ENCODE measurements at regions not wholly inside any gene's neighbourhood (a gene's known extent, or its start where the extent isn't known, plus 50 kb on each side); places are given as distances from the start of the nearest gene placed in this dataset.
A peak's percentile ranks its signal among the peaks of the same experiment; 100 is the strongest.

- Mint-ChIP-seq H3K27ac (no peak overlapping the region), H3K4me3 (no peak overlapping the region), H3K36me3 (no peaks in the 10 kb centered on the region), H3K4me1 (no peaks in the 10 kb centered on the region), H3K27me3 (peaks cover 30% of the 10 kb centered on the region), H3K9me3 (no peaks in the 10 kb centered on the region)
- ATAC-seq, result peak; percentile 64
Measured at GRCh38 chr12:45655186-45655585, 74.3 kb upstream of the ARID2 start.

GRCh38 chr12:45655743-45656142 lies 73.8 kb upstream of the ARID2 start:
- no peaks in the 10 kb centered on the region for H3K36me3 Mint-ChIP-seq
- no peaks in the 10 kb centered on the region for H3K4me1 Mint-ChIP-seq
- peaks cover 25% of the 10 kb centered on the region for H3K27me3 Mint-ChIP-seq
- H3K27ac Mint-ChIP-seq, result no peak overlapping the region
- no peak overlapping the region for H3K4me3 Mint-ChIP-seq
- no peaks in the 10 kb centered on the region for H3K9me3 Mint-ChIP-seq
- no peak for ATAC-seq

GRCh38 chr12:45658020-45658419 lies 71.5 kb upstream of the ARID2 start:
- ATAC-seq, result no peak
- Mint-ChIP-seq H3K4me1 (no peaks in the 10 kb centered on the region), H3K36me3 (no peaks in the 10 kb centered on the region), H3K4me3 (no peak overlapping the region), H3K27me3 (peaks cover 23% of the 10 kb centered on the region), H3K27ac (no peak overlapping the region), H3K9me3 (no peaks in the 10 kb centered on the region)

- no peaks in the 10 kb centered on the region for H3K4me1 Mint-ChIP-seq
- ATAC-seq, result no peak
- no peaks in the 10 kb centered on the region for H3K9me3 Mint-ChIP-seq
- H3K27ac Mint-ChIP-seq, result no peak overlapping the region
- peaks cover 23% of the 10 kb centered on the region for H3K27me3 Mint-ChIP-seq
- no peak overlapping the region for H3K4me3 Mint-ChIP-seq
- no peaks in the 10 kb centered on the region for H3K36me3 Mint-ChIP-seq
Measured at GRCh38 chr12:45660330-45660729, 69.2 kb upstream of the ARID2 start.

GRCh38 chr12:45663455-45663854 lies 66.1 kb upstream of the ARID2 start:
- no peaks in the 10 kb centered on the region for H3K36me3 Mint-ChIP-seq
- peaks cover under 1% of the 10 kb centered on the region for H3K4me1 Mint-ChIP-seq
- H3K27ac Mint-ChIP-seq, result no peak overlapping the region
- no peak for ATAC-seq
- H3K27me3 Mint-ChIP-seq, result peaks cover 3% of the 10 kb centered on the region
- no peak overlapping the region for H3K4me3 Mint-ChIP-seq
- no peaks in the 10 kb centered on the region for H3K9me3 Mint-ChIP-seq

- Mint-ChIP-seq H3K27ac (no peak overlapping the region), H3K4me1 (peaks cover 9% of the 10 kb centered on the region), H3K27me3 (no peaks in the 10 kb centered on the region), H3K4me3 (no peak overlapping the region), H3K9me3 (no peaks in the 10 kb centered on the region), H3K36me3 (no peaks in the 10 kb centered on the region)
- no peak for ATAC-seq
Measured at GRCh38 chr12:45665941-45666340, 63.6 kb upstream of the ARID2 start.

GRCh38 chr12:45666396-45666795 lies 63.1 kb upstream of the ARID2 start:
- no peaks in the 10 kb centered on the region for H3K27me3 Mint-ChIP-seq
- peaks cover 9% of the 10 kb centered on the region for H3K4me1 Mint-ChIP-seq
- no peaks in the 10 kb centered on the region for H3K9me3 Mint-ChIP-seq
- no peak for ATAC-seq
- no peaks in the 10 kb centered on the region for H3K36me3 Mint-ChIP-seq
- H3K4me3 Mint-ChIP-seq, result no peak overlapping the region
- no peak overlapping the region for H3K27ac Mint-ChIP-seq

GRCh38 chr12:45666816-45667215 lies 62.7 kb upstream of the ARID2 start:
- no peak overlapping the region for H3K4me3 Mint-ChIP-seq
- H3K36me3 Mint-ChIP-seq, result no peaks in the 10 kb centered on the region
- peaks cover 9% of the 10 kb centered on the region for H3K4me1 Mint-ChIP-seq
- H3K9me3 Mint-ChIP-seq, result no peaks in the 10 kb centered on the region
- H3K27ac Mint-ChIP-seq, result no peak overlapping the region
- ATAC-seq, result no peak
- H3K27me3 Mint-ChIP-seq, result no peaks in the 10 kb centered on the region

GRCh38 chr12:45667761-45668160 lies 61.7 kb upstream of the ARID2 start:
- Mint-ChIP-seq H3K9me3 (no peaks in the 10 kb centered on the region), H3K27me3 (no peaks in the 10 kb centered on the region), H3K36me3 (no peaks in the 10 kb centered on the region), H3K27ac (no peak overlapping the region), H3K4me1 (peaks cover 9% of the 10 kb centered on the region), H3K4me3 (no peak overlapping the region)
- ATAC-seq, result no peak

- no peaks in the 10 kb centered on the region for H3K36me3 Mint-ChIP-seq
- H3K9me3 Mint-ChIP-seq, result no peaks in the 10 kb centered on the region
- H3K4me3 Mint-ChIP-seq, result no peak overlapping the region
- no peak for ATAC-seq
- H3K27ac Mint-ChIP-seq, result peak overlapping the region; percentile 33
- H3K27me3 Mint-ChIP-seq, result no peaks in the 10 kb centered on the region
- H3K4me1 Mint-ChIP-seq, result peaks cover 9% of the 10 kb centered on the region
Measured at GRCh38 chr12:45668641-45669040, 60.9 kb upstream of the ARID2 start.

- Mint-ChIP-seq H3K9me3 (no peaks in the 10 kb centered on the region), H3K27me3 (no peaks in the 10 kb centered on the region)
- peak; percentile 67 for ATAC-seq
Measured at GRCh38 chr12:45669093-45669492, 60.4 kb upstream of the ARID2 start.

GRCh38 chr12:45669792-45670191 lies 59.7 kb upstream of the ARID2 start:
- ATAC-seq, result no peak
- peaks cover 9% of the 10 kb centered on the region for H3K4me1 Mint-ChIP-seq
- H3K9me3 Mint-ChIP-seq, result no peaks in the 10 kb centered on the region
- H3K27me3 Mint-ChIP-seq, result no peaks in the 10 kb centered on the region
- no peak overlapping the region for H3K27ac Mint-ChIP-seq
- H3K4me3 Mint-ChIP-seq, result no peak overlapping the region
- H3K36me3 Mint-ChIP-seq, result no peaks in the 10 kb centered on the region

More at GRCh38 chr12:45669093-45669492, 60.4 kb upstream of the ARID2 start:
- Mint-ChIP-seq H3K36me3 (no peaks in the 10 kb centered on the region), H3K27ac (peak overlapping the region; percentile 33), H3K4me1 (peaks cover 9% of the 10 kb centered on the region), H3K4me3 (peak overlapping the region; percentile 43)

GRCh38 chr12:45670346-45671065 lies 59.0 kb upstream of the ARID2 start:
- H3K9me3 Mint-ChIP-seq, result no peaks in the 10 kb centered on the region
- peaks cover 9% of the 10 kb centered on the region for H3K4me1 Mint-ChIP-seq
- no peaks in the 10 kb centered on the region for H3K36me3 Mint-ChIP-seq
- ATAC-seq, result peak; percentile 84
- H3K4me3 Mint-ChIP-seq, result no peak overlapping the region
- no peaks in the 10 kb centered on the region for H3K27me3 Mint-ChIP-seq
- H3K27ac Mint-ChIP-seq, result no peak overlapping the region

GRCh38 chr12:45671254-45671653 lies 58.3 kb upstream of the ARID2 start:
- H3K4me3 Mint-ChIP-seq, result no peak overlapping the region
- H3K27ac Mint-ChIP-seq, result no peak overlapping the region
- no peaks in the 10 kb centered on the region for H3K27me3 Mint-ChIP-seq

GRCh38 chr12:45674181-45674977 lies 55.1 kb upstream of the ARID2 start:
- Mint-ChIP-seq H3K9me3 (no peaks in the 10 kb centered on the region), H3K4me3 (no peak overlapping the region), H3K4me1 (no peaks in the 10 kb centered on the region), H3K36me3 (no peaks in the 10 kb centered on the region), H3K27me3 (no peaks in the 10 kb centered on the region), H3K27ac (no peak overlapping the region)
- ATAC-seq, result no peak

More at GRCh38 chr12:45671254-45671653, 58.3 kb upstream of the ARID2 start:
- H3K36me3 Mint-ChIP-seq, result no peaks in the 10 kb centered on the region
- no peak for ATAC-seq
- no peaks in the 10 kb centered on the region for H3K9me3 Mint-ChIP-seq
- H3K4me1 Mint-ChIP-seq, result peaks cover 9% of the 10 kb centered on the region

- Mint-ChIP-seq H3K36me3 (no peaks in the 10 kb centered on the region), H3K27me3 (no peaks in the 10 kb centered on the region), H3K4me3 (no peak overlapping the region), H3K9me3 (no peaks in the 10 kb centered on the region), H3K4me1 (no peaks in the 10 kb centered on the region), H3K27ac (no peak overlapping the region)
- no peak for ATAC-seq
Measured at GRCh38 chr12:45675534-45675933, 54.0 kb upstream of the ARID2 start.
